ENCODE measurements at regions not wholly inside any gene's neighbourhood (a gene's known extent, or its start where the extent isn't known, plus 50 kb on each side); places are given as distances from the start of the nearest gene placed in this dataset.

GRCh38 chr9:29285818-29286217, 1712.5 kb upstream of the C9orf72 start (continued):
- TF ChIP-seq PRDM2 (tag by site-specific recombination; IDR thresholded peaks at IDR 0.05; ENCODE audit: borderline replicate concordance) (no peak), GLIS1 (tag by site-specific recombination; IDR thresholded peaks at IDR 0.05) (no peak), ZNF549 (tag by site-specific recombination; IDR thresholded peaks at IDR 0.05) (no peak), ZNF530 (tag by site-specific recombination; IDR thresholded peaks at IDR 0.05; ENCODE audit: low read depth) (no peak)

GRCh38 chr9:29289365-29289764, 1716.1 kb upstream of the C9orf72 start:
- Histone ChIP-seq H3K9me3 (ENCODE audit: control insufficient read depth, insufficient read depth, low read depth, low read length) (no peaks in the 10 kb centered on the region), H3K4me1 (ENCODE audit: control insufficient read depth, insufficient read depth, low read length) (no peaks in the 10 kb centered on the region), H3K27ac (ENCODE audit: extremely low read depth, low read depth, low read length) (no peak overlapping the region), H3K4me3 (ENCODE audit: low read depth, low read length) (no peak overlapping the region), H3K36me3 (ENCODE audit: control insufficient read depth in 2 of 2, insufficient read depth in 1 of 2, low read length in 2 of 2) (no peaks in the 10 kb centered on the region)
- ChIA-PET POLR2A (no interaction called here), CTCF (no interaction called here)
- TF ChIP-seq HOXA7 (CRISPR knock-in tag; IDR thresholded peaks at IDR 0.05; ENCODE audit: borderline replicate concordance) (no peak), IKZF3 (tag by site-specific recombination; IDR thresholded peaks at IDR 0.05) (no peak), YY2 (tag by site-specific recombination; IDR thresholded peaks at IDR 0.05) (no peak), BCL6B (tag by site-specific recombination; IDR thresholded peaks at IDR 0.05) (no peak), ZNF174 (tag by site-specific recombination; IDR thresholded peaks at IDR 0.05) (no peak)

- no peaks in the 10 kb centered on the region for H3K36me3 ChIP-seq (ENCODE audit: control insufficient read depth in 2 of 2, insufficient read depth in 1 of 2, low read length in 2 of 2)
- POLR2A ChIA-PET: no interaction called here
- no peak for TF ChIP-seq ZNF626 (tag by site-specific recombination; IDR thresholded peaks at IDR 0.05)
- TF ChIP-seq ZNF776 (tag by site-specific recombination; IDR thresholded peaks at IDR 0.05; ENCODE audit: borderline replicate concordance): no peak
- no peak for TF ChIP-seq ZBTB20 (tag by site-specific recombination; IDR thresholded peaks at IDR 0.05)
- no peak for TF ChIP-seq SP7 (tag by site-specific recombination; IDR thresholded peaks at IDR 0.05)
- no peak for TF ChIP-seq ZNF214 (tag by site-specific recombination; IDR thresholded peaks at IDR 0.05; ENCODE audit: borderline replicate concordance)
- TF ChIP-seq ZNF2 (tag by site-specific recombination; IDR thresholded peaks at IDR 0.05): no peak
- no peak for TF ChIP-seq ZNF473 (tag by site-specific recombination; IDR thresholded peaks at IDR 0.05)
- TF ChIP-seq ZSCAN23 (tag by site-specific recombination; IDR thresholded peaks at IDR 0.05): no peak
- H3K9me3 ChIP-seq (ENCODE audit: control insufficient read depth, insufficient read depth, low read depth, low read length): no peaks in the 10 kb centered on the region
- CTCF ChIA-PET: no interaction called here
- no peak overlapping the region for H3K27ac ChIP-seq (ENCODE audit: extremely low read depth, low read depth, low read length)
- H3K4me3 ChIP-seq (ENCODE audit: low read depth, low read length): no peak overlapping the region
- H3K4me1 ChIP-seq (ENCODE audit: control insufficient read depth, insufficient read depth, low read length): no peaks in the 10 kb centered on the region
Measured at GRCh38 chr9:29290516-29290915, 1717.2 kb upstream of the C9orf72 start.

Data from HEK293 (cell line).